HepG2 (cell line): ENCODE measurements at regions not wholly inside any gene's neighbourhood (a gene's known extent, or its start where the extent isn't known, plus 50 kb on each side); places are given as distances from the start of the nearest gene placed in this dataset.

Source experiments
- ZBTB14 ChIP-seq: sonication (generic); formaldehyde crosslinking; IDR thresholded peaks from 2 replicates; pipeline ENCODE4 v1.4.0; 2020; ENCODE audit warnings: missing genetic modification reagents
- ZBTB26 ChIP-seq: IDR thresholded peaks from 2 replicates; pipeline ENCODE4 v1.6.1; 2016; ENCODE audit warnings: missing compliant biosample characterization, missing genetic modification reagents, borderline replicate concordance
- ZBTB44 ChIP-seq: sonication (generic); formaldehyde crosslinking; IDR thresholded peaks from 2 replicates; pipeline ENCODE4 v1.4.0; 2020; ENCODE audit warnings: missing genetic modification reagents
- ZNF546 ChIP-seq: sonication (generic); formaldehyde crosslinking; conservative IDR thresholded peaks from 2 replicates; pipeline ENCODE4 v1.8.1; 2023; ENCODE audit warnings: mild to moderate bottlenecking, missing genetic modification reagents
- ZNF768 ChIP-seq: sonication (generic); formaldehyde crosslinking; IDR thresholded peaks from 2 replicates; pipeline ENCODE4 v1.4.0; 2020; ENCODE audit warnings: missing genetic modification reagents

- no peak for TF ChIP-seq ZBTB26 (CRISPR knock-in tag)
- TF ChIP-seq ZNF768 (CRISPR knock-in tag), result no peak
- no peak for TF ChIP-seq ZBTB44 (CRISPR knock-in tag)
- no peak for TF ChIP-seq ZNF546 (CRISPR knock-in tag)
- no peak for TF ChIP-seq ZBTB14 (CRISPR knock-in tag)
Observed at GRCh38 chr17:13199425-13199824, 181.6 kb upstream of the ELAC2 start.
